ENCODE measurements at regions not wholly inside any gene's neighbourhood (a gene's known extent, or its start where the extent isn't known, plus 50 kb on each side); places are given as distances from the start of the nearest gene placed in this dataset.

DNA sequence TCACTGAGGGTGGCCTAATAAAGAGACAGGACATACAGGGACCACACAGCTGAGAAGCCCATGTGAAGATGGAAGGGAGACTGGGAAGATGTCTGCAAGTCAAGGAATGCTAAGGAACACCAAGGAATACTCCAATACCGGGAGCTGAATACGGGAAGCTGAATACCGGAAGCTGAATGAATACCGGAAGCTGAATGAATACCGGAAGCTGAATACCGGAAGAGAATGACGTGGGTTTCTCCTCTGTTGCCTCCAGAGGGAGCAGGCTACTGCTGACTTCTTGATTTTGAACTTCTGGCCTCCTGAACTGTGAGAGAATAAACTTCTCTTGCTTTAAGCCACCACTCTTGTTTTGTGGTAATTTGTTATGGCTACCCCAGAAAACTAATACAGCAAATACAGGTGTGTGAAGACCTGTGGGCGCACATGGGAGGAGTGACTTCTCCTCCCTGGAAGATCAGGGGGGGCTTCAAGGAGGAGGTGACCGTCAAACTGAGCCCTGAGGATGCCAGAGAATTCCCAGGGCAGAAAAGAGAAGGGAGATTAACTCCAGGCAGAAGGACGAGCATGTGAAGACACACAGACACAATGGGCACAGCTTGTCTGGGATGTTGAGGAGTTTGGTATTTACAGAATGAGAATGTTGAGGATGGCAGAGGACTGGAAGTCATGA lies 259.9 kb downstream of the IRF8 start:
- Histone ChIP-seq H3K4me3 (replicated peaks; ENCODE audit: low read depth, low read length) (no peak overlapping the region), H3K27me3 (replicated peaks; ENCODE audit: control insufficient read depth, insufficient read depth, low read length) (no peaks in the 10 kb centered on the region), H3K36me3 (ENCODE audit: control insufficient read depth, insufficient read depth, low read length) (no peaks in the 10 kb centered on the region)
- DNase-seq (ENCODE audit: extremely low read depth, insufficient read length): no peak
- TF ChIP-seq, protein P1, sequence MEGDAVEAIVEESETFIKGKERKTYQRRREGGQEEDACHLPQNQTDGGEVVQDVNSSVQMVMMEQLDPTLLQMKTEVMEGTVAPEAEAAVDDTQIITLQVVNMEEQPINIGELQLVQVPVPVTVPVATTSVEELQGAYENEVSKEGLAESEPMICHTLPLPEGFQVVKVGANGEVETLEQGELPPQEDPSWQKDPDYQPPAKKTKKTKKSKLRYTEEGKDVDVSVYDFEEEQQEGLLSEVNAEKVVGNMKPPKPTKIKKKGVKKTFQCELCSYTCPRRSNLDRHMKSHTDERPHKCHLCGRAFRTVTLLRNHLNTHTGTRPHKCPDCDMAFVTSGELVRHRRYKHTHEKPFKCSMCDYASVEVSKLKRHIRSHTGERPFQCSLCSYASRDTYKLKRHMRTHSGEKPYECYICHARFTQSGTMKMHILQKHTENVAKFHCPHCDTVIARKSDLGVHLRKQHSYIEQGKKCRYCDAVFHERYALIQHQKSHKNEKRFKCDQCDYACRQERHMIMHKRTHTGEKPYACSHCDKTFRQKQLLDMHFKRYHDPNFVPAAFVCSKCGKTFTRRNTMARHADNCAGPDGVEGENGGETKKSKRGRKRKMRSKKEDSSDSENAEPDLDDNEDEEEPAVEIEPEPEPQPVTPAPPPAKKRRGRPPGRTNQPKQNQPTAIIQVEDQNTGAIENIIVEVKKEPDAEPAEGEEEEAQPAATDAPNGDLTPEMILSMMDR (IDR thresholded peaks at IDR 0.05; ENCODE audit: insufficient read depth, low read length, poor library complexity, severe bottlenecking): no peak

DNA sequence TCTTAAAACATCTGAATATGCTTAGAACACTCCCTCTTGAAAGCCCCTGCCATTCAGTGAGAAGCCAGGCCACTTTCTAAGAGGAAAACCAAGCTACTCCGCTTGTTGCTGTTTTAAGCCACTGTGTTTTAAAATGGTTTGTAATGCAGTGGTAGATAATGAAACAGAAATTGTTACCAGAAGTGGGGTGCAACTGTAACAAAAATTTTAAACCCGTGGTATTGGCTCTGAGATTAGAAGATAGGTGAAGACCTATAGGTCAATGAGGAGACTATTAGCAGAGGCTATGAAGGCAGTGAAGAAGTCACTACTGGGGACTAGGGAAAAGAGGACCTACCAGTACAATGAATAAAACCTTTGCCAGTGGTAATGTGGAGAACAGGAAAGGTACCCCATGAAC lies 266.5 kb downstream of the IRF8 start:
- Histone ChIP-seq H3K27me3 (replicated peaks; ENCODE audit: control insufficient read depth, insufficient read depth, low read length) (no peaks in the 10 kb centered on the region; the same call in 1 of the 2 replicates), H3K36me3 (ENCODE audit: control insufficient read depth, insufficient read depth, low read length) (no peaks in the 10 kb centered on the region), H3K4me3 (replicated peaks; ENCODE audit: low read depth, low read length) (no peak overlapping the region)
- TF ChIP-seq, protein P1 (IDR thresholded peaks at IDR 0.05; ENCODE audit: insufficient read depth, low read length, poor library complexity, severe bottlenecking): no peak
- DNase-seq (ENCODE audit: extremely low read depth, insufficient read length): no peak

DNA sequence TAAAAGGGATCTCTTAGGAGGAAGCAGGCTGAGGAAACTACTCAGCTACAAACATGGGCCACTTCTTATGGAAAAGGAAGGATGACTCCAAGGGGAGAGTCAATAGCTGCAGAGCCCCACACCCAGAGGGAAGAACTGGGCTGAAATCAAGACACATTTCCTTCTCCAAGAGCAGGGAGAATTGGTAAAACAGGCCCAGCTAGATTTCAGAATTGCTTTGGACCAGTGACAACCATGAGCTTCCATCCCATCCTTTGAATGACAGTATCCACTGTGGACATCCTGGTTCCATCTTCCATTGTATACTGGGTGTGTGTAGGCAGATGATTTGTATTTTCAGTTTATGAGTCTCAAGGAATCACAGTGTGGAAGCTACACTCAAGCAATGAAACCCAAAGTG lies 267.5 kb downstream of the IRF8 start:
- TF ChIP-seq, protein P1 (IDR thresholded peaks at IDR 0.05; ENCODE audit: insufficient read depth, low read length, poor library complexity, severe bottlenecking): no peak
- Histone ChIP-seq H3K27me3 (replicated peaks; ENCODE audit: control insufficient read depth, insufficient read depth, low read length) (no peaks in the 10 kb centered on the region; the same call in 1 of the 2 replicates), H3K36me3 (ENCODE audit: control insufficient read depth, insufficient read depth, low read length) (no peaks in the 10 kb centered on the region), H3K4me3 (replicated peaks; ENCODE audit: low read depth, low read length) (no peak overlapping the region)
- no peak for DNase-seq (ENCODE audit: extremely low read depth, insufficient read length)

DNA sequence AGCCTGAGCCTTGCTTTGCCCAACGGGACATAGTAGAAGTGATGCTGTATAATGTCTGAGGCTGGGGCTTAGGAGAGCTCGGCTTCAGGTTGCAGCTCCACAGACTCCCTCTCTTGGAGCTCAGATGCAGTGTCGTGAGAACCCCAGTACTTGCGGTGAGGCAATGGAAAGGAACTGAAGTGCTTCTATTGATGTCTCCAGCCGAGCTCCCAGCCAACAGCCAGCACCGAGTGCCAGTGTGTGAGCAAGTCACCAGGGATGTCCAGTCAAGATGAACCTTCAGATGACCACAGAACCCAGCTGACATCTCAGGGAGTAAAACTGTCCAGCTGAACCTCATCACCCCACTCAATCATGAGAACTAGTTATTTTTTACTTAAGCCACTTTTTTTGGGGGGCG lies 268.1 kb downstream of the IRF8 start:
- Histone ChIP-seq H3K36me3 (ENCODE audit: control insufficient read depth, insufficient read depth, low read length) (no peaks in the 10 kb centered on the region), H3K4me3 (replicated peaks; ENCODE audit: low read depth, low read length) (no peak overlapping the region), H3K27me3 (replicated peaks; ENCODE audit: control insufficient read depth, insufficient read depth, low read length) (no peaks in the 10 kb centered on the region; the same call in 1 of the 2 replicates)
- DNase-seq (ENCODE audit: extremely low read depth, insufficient read length): no peak
- TF ChIP-seq, protein P1 (IDR thresholded peaks at IDR 0.05; ENCODE audit: insufficient read depth, low read length, poor library complexity, severe bottlenecking): no peak

DNA sequence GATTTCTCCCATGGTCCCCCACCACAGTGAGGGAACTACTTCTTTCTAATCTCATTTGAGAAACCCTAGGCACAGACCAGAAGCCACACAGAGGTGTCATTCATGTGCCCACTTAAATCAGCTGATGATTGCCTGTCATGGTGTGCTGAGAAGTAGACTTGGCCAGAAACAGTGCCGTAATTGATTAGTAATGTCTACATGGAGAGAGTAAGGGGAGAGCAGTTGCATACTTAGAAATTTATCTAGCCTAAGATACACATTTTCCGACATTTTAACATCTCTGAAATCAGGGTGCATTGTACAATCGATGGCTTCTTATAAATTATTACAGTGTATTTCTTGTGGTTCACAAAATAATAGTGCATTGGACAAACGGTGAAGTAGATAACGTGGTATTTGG lies 271.8 kb downstream of the IRF8 start:
- no peak for DNase-seq (ENCODE audit: extremely low read depth, insufficient read length)
- H3K27me3 ChIP-seq (replicated peaks; ENCODE audit: control insufficient read depth, insufficient read depth, low read length): no peaks in the 10 kb centered on the region; the same call in 1 of the 2 replicates
- TF ChIP-seq, protein P1 (IDR thresholded peaks at IDR 0.05; ENCODE audit: insufficient read depth, low read length, poor library complexity, severe bottlenecking): no peak

More for the DNA sequence above, 271.8 kb downstream of the IRF8 start:
- Histone ChIP-seq H3K36me3 (ENCODE audit: control insufficient read depth, insufficient read depth, low read length) (no peaks in the 10 kb centered on the region), H3K4me3 (replicated peaks; ENCODE audit: low read depth, low read length) (no peak overlapping the region)

Measured in GM06990 (cell line).